RWPE1 (cell line): ENCODE measurements at regions not wholly inside any gene's neighbourhood (a gene's known extent, or its start where the extent isn't known, plus 50 kb on each side); places are given as distances from the start of the nearest gene placed in this dataset.

Experiments used
- CTCF ChIA-PET: fragments of 350-600 bp; sonication (Branson Sonifier 250); formaldehyde crosslinking; extraction: SDS; loops from one replicate; lab custom pipeline; 2021; lab: Yijun Ruan, JAX
- POLR2A ChIA-PET: fragments of 400-600 bp; formaldehyde crosslinking; extraction: SDS; loops from one replicate; lab custom pipeline; 2020; ENCODE audit warnings: antibody characterized with exemption; ENCODE audit not compliant: low non-redundant PET; lab: Yijun Ruan, JAX
- DNase-seq: peaks from one replicate; pipeline ENCODE4 v3.0.0; 2012; ENCODE audit warnings: low spot score
- H3K27ac ChIP-seq: fragments of 450-650 bp; 2 replicates; pipeline ENCODE4 v1.5.1; 2017
- TF ChIP-seq, protein P1 (sequence below): fragments of 450-650 bp; conservative IDR thresholded peaks from 2 replicates; pipeline ENCODE4 v1.5.1; 2017; ENCODE audit warnings: low read depth, mild to moderate bottlenecking

DNA sequence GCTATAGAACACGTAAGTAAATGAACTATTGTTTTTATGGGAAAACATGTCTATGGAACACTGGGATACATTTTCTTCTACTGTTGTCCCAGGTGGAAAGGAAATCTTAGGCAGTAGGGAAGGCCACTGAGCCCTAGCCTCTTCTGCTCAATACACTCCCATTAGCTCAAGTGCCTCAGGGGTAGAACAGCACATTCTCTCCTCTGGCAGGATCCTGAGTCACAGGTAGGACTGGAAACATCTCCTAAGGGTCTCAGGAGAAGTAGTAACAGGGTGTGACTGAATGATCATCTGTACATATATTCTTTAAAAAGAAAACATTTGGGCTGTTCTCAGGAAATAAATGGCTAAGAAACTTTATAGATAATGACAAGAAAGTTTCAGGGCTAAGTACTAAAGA, 175.6 kb upstream of the ESRRG start:
- H3K27ac ChIP-seq = no peak overlapping the region
- TF ChIP-seq, protein P1, sequence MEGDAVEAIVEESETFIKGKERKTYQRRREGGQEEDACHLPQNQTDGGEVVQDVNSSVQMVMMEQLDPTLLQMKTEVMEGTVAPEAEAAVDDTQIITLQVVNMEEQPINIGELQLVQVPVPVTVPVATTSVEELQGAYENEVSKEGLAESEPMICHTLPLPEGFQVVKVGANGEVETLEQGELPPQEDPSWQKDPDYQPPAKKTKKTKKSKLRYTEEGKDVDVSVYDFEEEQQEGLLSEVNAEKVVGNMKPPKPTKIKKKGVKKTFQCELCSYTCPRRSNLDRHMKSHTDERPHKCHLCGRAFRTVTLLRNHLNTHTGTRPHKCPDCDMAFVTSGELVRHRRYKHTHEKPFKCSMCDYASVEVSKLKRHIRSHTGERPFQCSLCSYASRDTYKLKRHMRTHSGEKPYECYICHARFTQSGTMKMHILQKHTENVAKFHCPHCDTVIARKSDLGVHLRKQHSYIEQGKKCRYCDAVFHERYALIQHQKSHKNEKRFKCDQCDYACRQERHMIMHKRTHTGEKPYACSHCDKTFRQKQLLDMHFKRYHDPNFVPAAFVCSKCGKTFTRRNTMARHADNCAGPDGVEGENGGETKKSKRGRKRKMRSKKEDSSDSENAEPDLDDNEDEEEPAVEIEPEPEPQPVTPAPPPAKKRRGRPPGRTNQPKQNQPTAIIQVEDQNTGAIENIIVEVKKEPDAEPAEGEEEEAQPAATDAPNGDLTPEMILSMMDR = no peak
- CTCF ChIA-PET = no interaction called here
- POLR2A ChIA-PET = no interaction called here
- no peak for DNase-seq

- no peak overlapping the region for H3K27ac ChIP-seq
- DNase-seq = no peak
- TF ChIP-seq, protein P1 = no peak
- ChIA-PET CTCF (interaction anchor here (0.6 kb wide), 1 partner anchor 366 kb away, joined by 4 read pairs; no protein-coding TSS in a partner anchor), POLR2A (no interaction called here)
These were observed 172.9 kb upstream of the ESRRG start for GRCh38 chr1:216896146-216896545.

DNA sequence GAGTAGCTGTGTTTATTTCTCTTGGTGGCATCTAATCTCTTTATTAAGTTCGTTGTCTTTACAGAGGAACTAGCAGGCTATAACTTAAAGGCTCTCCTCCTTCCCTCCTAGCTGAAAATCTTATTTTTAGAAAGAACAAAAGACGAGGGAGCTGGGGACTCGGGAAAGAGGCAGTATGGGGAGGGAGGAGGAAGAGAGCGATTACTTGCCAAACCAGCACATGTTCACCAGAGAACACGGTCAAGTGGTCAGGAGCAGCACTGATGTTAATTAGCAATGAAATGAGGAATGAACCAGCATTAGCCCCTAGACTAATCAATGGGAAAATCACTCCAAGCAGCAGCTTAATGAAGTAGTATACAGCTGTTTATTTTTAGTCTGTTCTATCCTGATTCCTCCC, 171.3 kb upstream of the ESRRG start:
- no peak overlapping the region for H3K27ac ChIP-seq
- DNase-seq = no peak
- ChIA-PET CTCF (no interaction called here), POLR2A (no interaction called here)
- TF ChIP-seq, protein P1 = no peak

- POLR2A ChIA-PET = no interaction called here
- CTCF ChIA-PET = interaction anchor here (0.6 kb wide), 1 partner anchor 86 kb away, joined by 3 read pairs; no protein-coding TSS in a partner anchor
- DNase-seq = no peak
- TF ChIP-seq, protein P1 = no peak
- H3K27ac ChIP-seq = no peak overlapping the region
These were observed 169.4 kb upstream of the ESRRG start for GRCh38 chr1:216892581-216893160.

DNA sequence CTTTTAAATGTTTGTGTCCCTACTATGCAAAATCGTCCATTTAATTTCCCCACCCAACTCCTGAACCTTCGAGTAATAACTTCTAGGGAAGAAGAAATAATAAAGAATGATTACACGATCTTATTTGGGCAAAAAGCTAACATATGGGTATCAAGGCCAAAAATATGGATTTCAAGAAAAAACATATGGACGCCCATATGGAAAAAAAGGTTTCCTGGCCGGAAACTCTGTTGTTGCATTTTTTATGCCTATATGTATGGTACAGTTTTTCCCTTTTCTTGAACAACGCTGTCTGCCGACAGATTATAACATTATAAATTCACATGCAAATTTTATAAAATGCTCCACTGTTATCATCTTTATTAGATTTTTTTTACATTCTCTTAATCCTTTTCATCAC, 167.6 kb upstream of the ESRRG start:
- ChIA-PET CTCF (no interaction called here), POLR2A (no interaction called here)
- no peak for DNase-seq
- TF ChIP-seq, protein P1 = no peak
- H3K27ac ChIP-seq = no peak overlapping the region

- POLR2A ChIA-PET = no interaction called here
- TF ChIP-seq, protein P1 = no peak
- no peak for DNase-seq
- no peak overlapping the region for H3K27ac ChIP-seq
- CTCF ChIA-PET = no interaction called here
These were observed 165.5 kb upstream of the ESRRG start for GRCh38 chr1:216888731-216889130.
